Stomach (tissue), 8 donors: ENCODE measurements at regions not wholly inside any gene's neighbourhood (a gene's known extent, or its start where the extent isn't known, plus 50 kb on each side); places are given as distances from the start of the nearest gene placed in this dataset.

Experiments
- DNase-seq, 2 donors: peaks; one replicate each; pipeline versions ENCODE4 v3.0.0 to v3.0.0-alpha.2; 2013 to 2019
- H3K27ac ChIP-seq, 5 donors: fragments of 200-600 bp in 4 of 5; sonication (generic) in 4 of 5; one replicate each; pipeline ENCODE4 v1.5.1; 2013 to 2019; ENCODE audit warnings: mild to moderate bottlenecking in 1 of 5, moderate library complexity in 1 of 5
- H3K27me3 ChIP-seq, 3 donors: fragments of 200-600 bp; sonication (generic); one replicate each; pipeline ENCODE4 v1.5.1; 2017 to 2019; ENCODE audit warnings: mixed run types in 1 of 3
- H3K36me3 ChIP-seq, 4 donors: fragments of 200-600 bp; sonication (generic); 1 replicate in 3 of 4; 2 replicates in 1 of 4; pipeline ENCODE4 v1.5.1; 2016 to 2019
- H3K4me1 ChIP-seq, 4 donors: fragments of 200-600 bp; sonication (generic); one replicate each; pipeline ENCODE4 v1.5.1; 2016 to 2019
- H3K4me3 ChIP-seq, 4 donors: fragments of 200-600 bp; sonication (generic) in 3 of 4; one replicate each; pipeline ENCODE4 v1.5.1; 2016 to 2019; ENCODE audit warnings: mild to moderate bottlenecking in 1 of 4
- H3K9me3 ChIP-seq, 4 donors: fragments of 200-600 bp; sonication (generic); one replicate each; pipeline ENCODE4 v1.5.1; 2016 to 2019
- CTCF ChIP-seq, 7 experiments: fragments of 450-650 bp in 4 of 7; fragments of 200-600 bp in 3 of 7; sonication (generic) in 3 of 7; IDR thresholded peaks; one replicate each; pipeline ENCODE4 v1.5.1; 2016 to 2019; ENCODE audit warnings: antibody characterized with exemption in 7 of 7, control low read depth in 2 of 7, mild to moderate bottlenecking in 1 of 7
- EP300 ChIP-seq: sonication (generic); formaldehyde crosslinking; IDR thresholded peaks from one replicate; pipeline ENCODE4 v1.6.1; 2017; ENCODE audit warnings: antibody characterized with exemption
- POLR2A ChIP-seq, 4 donors: fragments of 450-650 bp; IDR thresholded peaks; one replicate each; pipeline ENCODE4 v1.6.1; 2016; ENCODE audit warnings: antibody characterized with exemption in 4 of 4, control low read depth in 2 of 4, mild to moderate bottlenecking in 1 of 4, moderate library complexity in 1 of 4
- POLR2AphosphoS5 ChIP-seq, 3 donors: sonication (generic); formaldehyde crosslinking; IDR thresholded peaks; one replicate each; pipeline ENCODE4 v1.6.1; 2016; ENCODE audit warnings: antibody characterized with exemption in 3 of 3
- WGBS, 5 donors: extraction: QIAGEN DNeasy Blood & Tissue Kit in 3 of 5; methylation state at CpG; one replicate each; pipeline versions ENCODE4 v1.1.5 to v1.1.7; 2013 to 2018; 5-methylcytosine and 5-hydroxymethylcytosine counted together
- intact Hi-C: fragments of 100-400 bp; cut with DNase I; formaldehyde crosslinking; loops from one replicate; pipeline ENCODE4 v1.15.1; 2023; ENCODE audit warnings: low total_unique reads
- donor health status: healthy with polysubstance abuse.
- donor health status: Bipolar disorder and iron deficiency.
- donor health status: healthy.

- H3K36me3 ChIP-seq, result no peaks in the 10 kb centered on the region
- H3K9me3 ChIP-seq, result no peaks in the 10 kb centered on the region
- WGBS, 5 donors, result 40 to 61% (median 55%) methylated on average over 5 of the region's 5 CpGs
- no peak overlapping the region for H3K4me3 ChIP-seq
- H3K27me3 ChIP-seq, result no peaks in the 10 kb centered on the region
- TF ChIP-seq EP300 (no peak), CTCF (IDR thresholded peaks at IDR 0.05) (no peak), POLR2A (IDR thresholded peaks at IDR 0.05) (no peak), POLR2AphosphoS5 (IDR thresholded peaks at IDR 0.05) (no peak)
- intact Hi-C loops, result no loop called here
- peaks cover 0 to 3% (median 0%) of the 10 kb centered on the region in 4 donors for H3K4me1 ChIP-seq
- no peak overlapping the region for H3K27ac ChIP-seq
- DNase-seq, result peak in 1 of 2 donors; percentile 21
Measured at GRCh38 chr1:213720032-213720431, 267.7 kb upstream of the PROX1 start.

GRCh38 chr1:213723187-213723586 is 264.6 kb upstream of the PROX1 start:
- Histone ChIP-seq H3K36me3 (no peaks in the 10 kb centered on the region), H3K9me3 (no peaks in the 10 kb centered on the region), H3K4me1 (peaks cover 0 to 5% (median 0%) of the 10 kb centered on the region in 4 donors), H3K4me3 (no peak overlapping the region), H3K27ac (no peak overlapping the region), H3K27me3 (no peaks in the 10 kb centered on the region)
- intact Hi-C loops, result no loop called here
- 41 to 52% (median 49%) methylated on average over 2 of the region's 2 CpGs for WGBS, 5 donors
- TF ChIP-seq CTCF (IDR thresholded peaks at IDR 0.05) (no peak), POLR2AphosphoS5 (IDR thresholded peaks at IDR 0.05) (no peak), POLR2A (IDR thresholded peaks at IDR 0.05) (no peak), EP300 (no peak)
- DNase-seq, result no peak

- no peak overlapping the region for H3K27ac ChIP-seq
- H3K36me3 ChIP-seq, result no peaks in the 10 kb centered on the region
- no peaks in the 10 kb centered on the region for H3K27me3 ChIP-seq
- no peak overlapping the region for H3K4me3 ChIP-seq
- no peaks in the 10 kb centered on the region for H3K9me3 ChIP-seq
- TF ChIP-seq EP300 (no peak), CTCF (IDR thresholded peaks at IDR 0.05) (no peak), POLR2A (IDR thresholded peaks at IDR 0.05) (no peak), POLR2AphosphoS5 (IDR thresholded peaks at IDR 0.05) (no peak)
- peaks cover 0 to 5% (median 0%) of the 10 kb centered on the region in 4 donors for H3K4me1 ChIP-seq
- DNase-seq, result peak in 1 of 2 donors; percentile 83
- intact Hi-C loops, result no loop called here
- WGBS, 5 donors, result 31 to 49% (median 40%) methylated on average over 14 of the region's 14 CpGs
Measured at GRCh38 chr1:213724640-213725536, 262.9 kb upstream of the PROX1 start.

- Histone ChIP-seq H3K27me3 (no peaks in the 10 kb centered on the region), H3K27ac (no peak overlapping the region), H3K4me3 (no peak overlapping the region), H3K9me3 (peaks cover 0 to 7% (median 3%) of the 10 kb centered on the region in 4 donors), H3K36me3 (no peaks in the 10 kb centered on the region), H3K4me1 (peaks cover 0 to 5% (median 0%) of the 10 kb centered on the region in 4 donors)
- 82 to 85% (median 84%) methylated on average over 20 of the region's 20 CpGs for WGBS, 5 donors
- TF ChIP-seq POLR2AphosphoS5 (IDR thresholded peaks at IDR 0.05) (no peak), CTCF (IDR thresholded peaks at IDR 0.05) (no peak), EP300 (no peak), POLR2A (IDR thresholded peaks at IDR 0.05) (no peak)
- no peak for DNase-seq
- intact Hi-C loops, result no loop called here
Measured at GRCh38 chr1:213727853-213728592, 259.8 kb upstream of the PROX1 start.
